DMS79 treated with DMSO at 0.1 percent for 48 hours (cell line): ENCODE measurements at regions not wholly inside any gene's neighbourhood (a gene's known extent, or its start where the extent isn't known, plus 50 kb on each side); places are given as distances from the start of the nearest gene placed in this dataset.
"Not testable (repeated sequence)": the region's sequence is repeated elsewhere in the genome, so short reads cannot be mapped to it uniquely, and the experiment has no call there.

Source experiments
- DNase-seq: peaks from one replicate; lab custom pipeline; 2025; lab: John Stamatoyannopoulos, UW

DNA sequence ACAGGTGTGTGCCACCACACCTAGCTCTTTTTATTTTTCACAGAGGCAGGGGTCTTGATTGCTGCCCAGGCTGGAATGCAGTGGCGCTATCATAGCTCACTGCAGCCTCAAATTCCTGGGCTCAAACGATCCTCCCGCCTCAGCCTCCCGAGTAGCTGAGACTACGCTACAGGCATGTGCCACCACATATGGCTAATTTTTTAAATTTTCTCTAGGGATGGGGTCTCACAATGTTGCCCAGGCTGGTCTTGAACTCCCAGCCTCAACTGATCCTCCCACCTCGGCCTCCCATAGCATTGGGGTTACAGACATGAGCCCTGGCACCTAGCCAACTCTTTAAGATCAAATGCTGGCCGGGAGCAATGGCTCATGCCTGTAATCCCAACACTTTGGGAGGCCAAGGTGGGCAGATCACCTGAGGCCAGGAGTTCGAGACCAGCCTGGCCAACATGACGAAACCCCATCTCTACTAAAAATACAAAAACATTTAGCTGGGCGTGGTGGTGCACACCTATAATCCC, 50.6 kb upstream of the MYL10 start:
- DNase-seq, result not testable (repeated sequence)

DNA sequence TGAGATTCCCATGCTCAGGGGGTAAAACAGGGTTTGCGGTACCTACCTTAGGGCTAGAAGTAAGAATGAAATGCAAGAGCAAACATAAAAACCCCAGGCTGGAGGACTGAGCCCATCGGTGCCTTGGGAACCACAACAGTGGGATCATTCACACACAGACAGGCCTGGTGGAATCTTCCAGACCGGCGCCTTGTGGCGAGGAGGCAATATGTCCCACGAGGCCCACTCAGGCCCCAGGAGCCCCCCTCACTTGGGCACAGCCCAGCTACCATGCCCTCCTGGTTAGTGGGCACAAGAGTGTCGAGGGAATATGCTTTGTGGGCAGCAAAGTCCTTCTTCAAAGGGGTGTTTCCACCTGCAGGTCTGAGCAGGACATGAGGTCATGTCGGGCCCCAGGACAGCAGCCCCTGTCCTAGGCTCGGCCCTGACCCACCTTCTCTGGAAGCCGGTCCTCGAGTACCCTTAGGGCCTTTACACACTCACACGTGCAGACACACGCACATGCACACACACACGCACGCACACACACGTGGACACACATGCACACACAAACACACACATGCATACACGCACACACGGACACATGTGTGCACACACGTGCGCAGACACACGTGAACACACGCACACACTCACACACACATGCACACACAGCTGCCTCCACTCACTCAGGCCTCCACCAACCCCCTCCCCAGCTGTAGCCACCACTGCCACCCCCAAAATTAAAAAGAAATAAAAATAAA, 51.5 kb upstream of the MYL10 start:
- DNase-seq, result no peak

DNA sequence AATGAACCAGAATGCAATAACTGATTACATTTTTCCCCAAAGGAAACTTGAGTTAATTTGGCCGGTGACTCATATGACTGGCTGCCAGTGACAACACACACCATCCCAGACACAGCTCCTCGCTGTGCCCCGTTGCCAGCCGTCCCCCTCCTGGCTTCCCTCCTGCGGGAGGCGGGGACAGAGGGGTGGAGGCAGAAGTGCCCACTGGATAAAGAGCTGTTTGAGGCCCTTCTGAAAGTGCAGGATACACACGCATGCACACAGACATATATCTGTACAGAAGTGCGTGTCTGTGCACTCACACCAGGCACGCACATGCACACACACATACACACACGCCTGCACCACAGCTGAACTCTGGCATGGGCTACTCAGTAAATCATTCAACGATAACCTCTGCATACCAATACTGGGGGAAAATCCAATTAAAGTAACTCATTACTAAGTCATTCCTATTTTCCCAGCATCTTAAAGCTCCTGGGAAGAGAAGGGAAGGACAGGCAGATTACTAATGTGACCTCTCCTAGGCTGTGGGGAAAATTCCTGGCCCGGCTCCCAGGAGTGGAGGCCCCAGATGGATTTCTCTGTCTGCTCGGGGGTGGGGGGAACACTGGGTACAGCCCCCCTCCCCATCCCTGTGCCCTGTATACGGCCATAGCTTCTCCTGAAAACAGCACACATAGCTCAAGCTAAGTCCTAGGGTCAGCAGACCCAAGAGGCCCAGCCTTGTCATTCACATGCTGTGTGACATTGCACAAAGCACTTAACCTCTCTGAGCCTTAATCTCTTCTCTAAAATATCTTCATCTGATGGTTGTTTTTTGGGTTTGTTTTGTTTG, 52.3 kb upstream of the MYL10 start:
- no peak for DNase-seq

- DNase-seq, result no peak
Observed at GRCh38 chr7:101684983-101685330, 55.9 kb upstream of the MYL10 start.

GRCh38 chr7:101686030-101686429, 56.9 kb upstream of the MYL10 start:
- DNase-seq, result no peak

DNA sequence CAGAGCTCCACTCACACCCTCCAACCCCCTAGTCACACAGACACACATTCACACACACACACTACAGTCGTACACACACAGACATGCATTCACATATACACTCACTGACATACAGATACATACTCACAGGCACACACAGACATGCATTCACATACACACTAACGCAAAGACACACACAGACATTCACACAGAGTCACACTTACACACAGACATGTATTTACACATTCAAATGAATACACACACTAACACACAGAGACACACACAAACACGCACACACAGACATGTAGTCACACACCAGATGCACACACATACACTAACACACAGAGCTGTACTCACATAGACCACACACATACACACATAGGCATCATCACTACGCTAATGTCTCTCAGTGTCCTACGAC, 58.0 kb upstream of the MYL10 start:
- DNase-seq, result no peak

- no peak for DNase-seq
Observed at GRCh38 chr7:101687791-101688182, 58.7 kb upstream of the MYL10 start.

DNA sequence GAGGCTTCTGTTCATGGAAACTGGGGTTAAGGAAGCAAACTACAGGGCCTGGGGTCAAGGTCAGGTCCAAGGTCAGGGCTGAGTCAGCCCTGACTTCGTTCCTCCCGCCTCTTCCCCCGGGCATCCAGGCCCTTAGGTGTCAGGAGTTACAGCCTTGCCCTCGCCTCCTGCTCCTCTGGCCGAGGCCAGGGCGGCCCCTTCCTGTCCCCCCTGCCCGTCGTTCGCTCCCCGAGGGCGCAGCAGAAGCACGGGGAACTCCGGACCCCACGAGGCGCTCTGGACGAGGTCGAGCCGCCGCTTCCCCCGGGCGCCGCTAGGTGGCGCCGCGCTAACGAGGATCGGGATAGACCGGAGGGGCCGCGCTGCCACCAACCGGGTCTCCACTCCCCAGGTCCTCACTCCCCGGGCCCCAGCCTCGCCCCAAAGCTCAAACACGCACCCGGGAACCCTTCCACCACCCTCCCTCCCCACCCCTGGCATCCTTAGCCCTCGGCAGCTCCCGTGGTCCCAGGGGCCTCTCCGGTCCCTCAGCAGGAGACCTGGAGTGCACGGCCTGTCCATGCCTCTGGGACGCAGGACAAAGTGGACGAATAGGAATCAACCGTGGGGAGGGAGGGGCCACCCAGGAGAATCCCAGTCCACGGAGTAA, 59.2 kb upstream of the MYL10 start:
- DNase-seq, result peak; percentile 28

GRCh38 chr7:101688995-101689907, 60.2 kb upstream of the MYL10 start:
- DNase-seq, result no peak

DNA sequence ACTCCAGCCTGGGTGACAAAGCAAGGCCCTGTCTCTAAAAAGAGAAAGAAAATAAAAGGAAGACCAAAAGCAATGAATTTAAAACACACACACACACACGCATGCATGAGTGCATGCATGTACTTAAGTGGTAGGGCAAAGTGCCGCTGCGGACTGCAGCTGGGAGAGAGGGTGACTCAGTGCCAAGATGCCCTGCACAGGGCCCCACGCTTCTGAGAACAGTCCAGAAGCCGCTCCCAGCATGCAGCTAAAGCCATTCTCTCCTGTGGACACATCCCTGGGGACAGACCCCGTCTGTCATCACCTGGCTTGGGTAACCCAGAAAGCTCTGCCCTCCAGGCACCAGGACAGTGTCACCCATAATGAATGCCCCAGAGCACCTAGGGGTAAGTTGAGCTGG, 61.0 kb upstream of the MYL10 start:
- DNase-seq, result peak; percentile 46

- DNase-seq, result no peak
Observed at GRCh38 chr7:101691822-101692384, 62.8 kb upstream of the MYL10 start.

DNA sequence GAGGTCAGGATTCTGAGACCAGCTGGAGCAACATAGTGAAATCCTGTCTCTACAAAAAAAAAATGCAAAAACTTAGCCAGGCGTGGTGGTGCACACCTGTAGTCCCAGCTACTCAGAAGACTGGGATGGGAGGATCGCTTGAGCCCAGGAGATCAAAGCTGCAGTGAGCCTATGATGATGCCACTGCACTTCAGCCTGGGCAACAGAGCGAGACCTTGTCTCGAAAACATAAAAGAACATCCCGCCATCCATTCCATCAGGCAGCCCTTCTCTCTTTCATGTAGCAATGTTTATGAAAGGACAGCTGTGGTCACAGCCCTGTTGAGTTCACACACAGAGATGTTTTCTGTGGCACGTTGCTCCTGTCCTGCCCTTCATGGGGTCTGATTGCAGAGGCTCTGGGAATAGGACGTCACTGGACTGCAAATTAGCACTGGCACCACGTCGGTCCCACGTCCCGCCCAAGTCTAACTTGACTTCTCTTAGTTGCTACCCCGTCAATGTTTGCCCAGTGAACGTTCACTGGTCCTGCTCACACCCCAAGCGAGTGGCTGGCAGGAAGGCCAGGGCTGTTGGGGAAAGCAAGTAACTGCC, 64.5 kb upstream of the MYL10 start:
- no peak for DNase-seq

GRCh38 chr7:101698964-101699363, 69.9 kb upstream of the MYL10 start:
- no peak for DNase-seq

- no peak for DNase-seq
Observed at GRCh38 chr7:101699399-101699798, 70.3 kb upstream of the MYL10 start.

GRCh38 chr7:101699881-101700823, 71.1 kb upstream of the MYL10 start:
- DNase-seq, result no peak

DNA sequence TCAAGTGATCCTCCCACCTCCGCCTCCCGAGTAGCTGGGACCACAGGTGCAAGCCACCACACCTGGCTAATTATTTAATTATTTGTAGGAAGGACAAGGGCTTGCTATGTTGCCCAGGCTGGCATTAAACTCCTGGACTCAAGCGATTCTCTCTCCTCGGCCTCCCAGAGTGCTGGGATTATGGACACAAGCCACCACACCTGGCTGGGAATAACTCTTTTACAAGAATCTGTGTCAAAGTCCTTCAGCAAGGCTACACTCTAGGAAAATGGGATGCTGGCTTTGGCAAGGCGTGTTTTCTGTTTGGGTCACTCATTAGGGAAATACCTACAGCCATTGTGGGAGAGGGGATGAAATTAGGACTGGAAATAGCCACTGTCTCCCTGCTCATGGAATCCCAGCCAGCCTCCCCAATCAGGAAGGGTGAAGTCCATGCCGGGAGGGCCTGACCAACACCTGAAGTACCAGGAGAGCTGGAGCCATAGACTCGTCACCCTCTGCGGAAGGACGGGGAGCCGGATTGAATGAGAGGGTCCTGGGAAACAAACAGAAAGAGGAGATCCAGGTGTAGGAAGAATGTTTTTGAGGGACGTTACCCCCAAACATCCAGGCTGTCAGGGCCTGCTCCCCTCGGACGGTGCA, 72.2 kb upstream of the MYL10 start:
- DNase-seq, result no peak

DNA sequence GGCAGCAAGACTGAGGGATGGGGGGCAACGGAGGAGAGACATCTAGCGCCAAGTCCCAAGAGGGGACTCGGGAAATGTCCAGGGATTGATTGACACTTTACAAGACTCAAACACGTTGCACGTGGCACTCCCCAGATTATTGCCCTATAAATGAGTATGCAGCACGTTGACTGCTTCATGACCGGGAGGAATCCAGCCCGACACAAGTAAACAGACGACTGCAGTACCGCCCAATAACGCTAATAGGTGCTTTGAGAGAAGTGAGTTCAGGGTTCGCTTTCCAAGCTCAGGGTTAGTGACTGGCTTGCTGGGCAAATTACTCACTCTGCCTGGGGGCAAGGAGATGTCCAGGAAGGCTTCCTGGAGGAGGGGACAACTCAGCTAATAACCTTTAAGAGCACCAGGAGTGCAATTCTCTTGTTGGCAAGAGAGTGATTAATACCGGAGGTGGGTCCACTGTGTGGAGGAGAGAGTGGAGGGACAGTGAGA, 73.3 kb upstream of the MYL10 start:
- DNase-seq, result no peak

- DNase-seq, result no peak
Observed at GRCh38 chr7:101705331-101705730, 76.2 kb upstream of the MYL10 start.

GRCh38 chr7:101707587-101707986, 78.5 kb upstream of the MYL10 start:
- DNase-seq, result no peak
